Neural progenitor cell (in vitro differentiated cells): ENCODE measurements at regions not wholly inside any gene's neighbourhood (a gene's known extent, or its start where the extent isn't known, plus 50 kb on each side); places are given as distances from the start of the nearest gene placed in this dataset.

Source experiments
- DNase-seq: peaks from one replicate; pipeline ENCODE4 v3.0.0-alpha.2; 2016; ENCODE audit warnings: low spot score
- H2AFZ ChIP-seq: fragments of 200-600 bp; sonication (generic); replicated peaks from 2 replicates; pipeline ENCODE4 v1.6.1; 2016; ENCODE audit warnings: antibody characterized with exemption
- H3F3A ChIP-seq: fragments of 200-600 bp; sonication (generic); 2 replicates; pipeline ENCODE4 v1.6.1; 2016; ENCODE audit warnings: antibody characterized with exemption, low read depth
- H3K27ac ChIP-seq: fragments of 200-600 bp; sonication (generic); 2 replicates; pipeline ENCODE4 v1.5.1; 2016; ENCODE audit warnings: mild to moderate bottlenecking
- H3K27me3 ChIP-seq: fragments of 200-600 bp; sonication (generic); 2 replicates; pipeline ENCODE4 v1.6.1; 2016; ENCODE audit warnings: mild to moderate bottlenecking, moderate library complexity
- H3K36me3 ChIP-seq: fragments of 200-600 bp; sonication (generic); 2 replicates; pipeline ENCODE4 v1.5.1; 2016
- H3K4me1 ChIP-seq: fragments of 200-600 bp; sonication (generic); 2 replicates; pipeline ENCODE4 v1.6.1; 2016; ENCODE audit warnings: mixed run types
- H3K4me2 ChIP-seq: fragments of 200-600 bp; sonication (generic); 2 replicates; pipeline ENCODE4 v1.6.1; 2016
- H3K4me3 ChIP-seq: fragments of 200-600 bp; sonication (generic); 2 replicates; pipeline ENCODE4 v1.5.1; 2016
- H3K79me2 ChIP-seq: fragments of 200-600 bp; sonication (generic); 2 replicates; pipeline ENCODE4 v1.6.1; 2016; ENCODE audit warnings: low read depth
- H3K9ac ChIP-seq: fragments of 200-600 bp; sonication (generic); 2 replicates; pipeline ENCODE4 v1.6.1; 2016
- H3K9me3 ChIP-seq: fragments of 200-600 bp; sonication (generic); 2 replicates; pipeline ENCODE4 v1.5.1; 2016; ENCODE audit warnings: low read depth
- H4K20me1 ChIP-seq: fragments of 200-600 bp; sonication (generic); 2 replicates; pipeline ENCODE4 v1.6.1; 2016; ENCODE audit warnings: low read depth
- H3K27ac Mint-ChIP-seq: 3 replicates; pipeline ENCODE4 v1.8.0; 2021; ENCODE audit warnings: mixed read lengths
- H3K27me3 Mint-ChIP-seq: 2 replicates; pipeline ENCODE4 v1.8.0; 2022; ENCODE audit warnings: low read depth, mild to moderate bottlenecking, inconsistent platforms, moderate library complexity, mixed read lengths; ENCODE audit not compliant: insufficient read depth
- H3K36me3 Mint-ChIP-seq: 3 replicates; pipeline ENCODE4 v1.8.0; 2021; ENCODE audit warnings: mixed read lengths
- H3K4me1 Mint-ChIP-seq: 3 replicates; pipeline ENCODE4 v1.8.0; 2021; ENCODE audit warnings: mixed read lengths
- H3K4me3 Mint-ChIP-seq: 3 replicates; pipeline ENCODE4 v1.8.0; 2021; ENCODE audit warnings: mild to moderate bottlenecking, moderate library complexity, mixed read lengths
- H3K9me3 Mint-ChIP-seq: 3 replicates; pipeline ENCODE4 v1.8.0; 2020; ENCODE audit warnings: mixed read lengths
- CTCF ChIP-seq: fragments of 200-600 bp; sonication (generic); IDR thresholded peaks from 2 replicates; pipeline ENCODE4 v1.5.1; 2017; ENCODE audit warnings: antibody characterized with exemption, mild to moderate bottlenecking
- EZH2 ChIP-seq: fragments of 200-600 bp; sonication (generic); IDR thresholded peaks from 2 replicates; pipeline ENCODE4 v1.6.1; 2017; ENCODE audit warnings: antibody characterized with exemption, mild to moderate bottlenecking, moderate library complexity
- EZH2phosphoT487 ChIP-seq: fragments of 200-600 bp; sonication (generic); IDR thresholded peaks from 2 replicates; pipeline ENCODE4 v1.6.1; 2017; ENCODE audit warnings: antibody characterized with exemption

GRCh38 chr17:70254735-70255460 lies 85.6 kb downstream of the KCNJ2 start:
- Histone ChIP-seq H3F3A (no peaks in the 10 kb centered on the region), H3K9me3 (no peaks in the 10 kb centered on the region), H3K36me3 (no peaks in the 10 kb centered on the region), H3K27ac (no peak overlapping the region), H2AFZ (no peak overlapping the region), H3K4me3 (no peak overlapping the region), H3K9ac (no peak overlapping the region), H3K4me1 (peaks cover 13% of the 10 kb centered on the region), H3K79me2 (no peaks in the 10 kb centered on the region), H3K27me3 (no peaks in the 10 kb centered on the region), H4K20me1 (no peaks in the 10 kb centered on the region), H3K4me2 (no peak overlapping the region)
- no peaks in the 10 kb centered on the region for H3K36me3 Mint-ChIP-seq
- DNase-seq: no peak
- TF ChIP-seq EZH2: no peak
- no peak for TF ChIP-seq EZH2phosphoT487
- no peak for TF ChIP-seq CTCF
- H3K4me3 Mint-ChIP-seq: no peak overlapping the region
- no peak overlapping the region for H3K27ac Mint-ChIP-seq
- no peaks in the 10 kb centered on the region for H3K27me3 Mint-ChIP-seq
- H3K4me1 Mint-ChIP-seq: no peaks in the 10 kb centered on the region
- no peaks in the 10 kb centered on the region for H3K9me3 Mint-ChIP-seq

- Histone ChIP-seq H3K4me1 (peaks cover 13% of the 10 kb centered on the region), H3K4me2 (no peak overlapping the region), H4K20me1 (no peaks in the 10 kb centered on the region), H3F3A (no peaks in the 10 kb centered on the region), H3K9me3 (no peaks in the 10 kb centered on the region), H3K79me2 (no peaks in the 10 kb centered on the region), H3K27me3 (no peaks in the 10 kb centered on the region), H2AFZ (no peak overlapping the region), H3K27ac (no peak overlapping the region), H3K36me3 (no peaks in the 10 kb centered on the region), H3K9ac (no peak overlapping the region), H3K4me3 (no peak overlapping the region)
- Mint-ChIP-seq H3K9me3 (no peaks in the 10 kb centered on the region), H3K4me3 (no peak overlapping the region), H3K27me3 (no peaks in the 10 kb centered on the region), H3K4me1 (no peaks in the 10 kb centered on the region), H3K36me3 (no peaks in the 10 kb centered on the region), H3K27ac (no peak overlapping the region)
- no peak for DNase-seq
- TF ChIP-seq CTCF: no peak
- no peak for TF ChIP-seq EZH2phosphoT487
- no peak for TF ChIP-seq EZH2
Observed at GRCh38 chr17:70256751-70257150, 87.4 kb downstream of the KCNJ2 start.

GRCh38 chr17:70258465-70258864 lies 89.1 kb downstream of the KCNJ2 start:
- no peaks in the 10 kb centered on the region for H3K79me2 ChIP-seq
- Mint-ChIP-seq H3K36me3 (no peaks in the 10 kb centered on the region), H3K4me3 (no peak overlapping the region), H3K27ac (no peak overlapping the region), H3K27me3 (no peaks in the 10 kb centered on the region), H3K9me3 (no peaks in the 10 kb centered on the region), H3K4me1 (no peaks in the 10 kb centered on the region)
- no peak overlapping the region for H3K9ac ChIP-seq
- no peak overlapping the region for H3K27ac ChIP-seq
- H2AFZ ChIP-seq: no peak overlapping the region
- H3K27me3 ChIP-seq: no peaks in the 10 kb centered on the region
- no peaks in the 10 kb centered on the region for H3F3A ChIP-seq
- TF ChIP-seq EZH2phosphoT487: no peak
- TF ChIP-seq EZH2: no peak
- no peak for TF ChIP-seq CTCF
- H3K36me3 ChIP-seq: no peaks in the 10 kb centered on the region
- peaks cover 13% of the 10 kb centered on the region for H3K4me1 ChIP-seq
- DNase-seq: no peak
- no peak overlapping the region for H3K4me2 ChIP-seq
- H3K9me3 ChIP-seq: no peaks in the 10 kb centered on the region
- no peaks in the 10 kb centered on the region for H4K20me1 ChIP-seq
- no peak overlapping the region for H3K4me3 ChIP-seq
